NB4 (cell line): ENCODE measurements at regions not wholly inside any gene's neighbourhood (a gene's known extent, or its start where the extent isn't known, plus 50 kb on each side); places are given as distances from the start of the nearest gene placed in this dataset.

Experiments used
- CTCF ChIP-seq: IDR thresholded peaks from one replicate; pipeline ENCODE4 v1.5.1; 2012; ENCODE audit warnings: low read depth, low read length
- MYC ChIP-seq: IDR thresholded peaks from 2 replicates; pipeline ENCODE4 v1.6.1; 2011; ENCODE audit warnings: low read depth, low read length
- TF ChIP-seq, protein P1 (sequence below): IDR thresholded peaks from 2 replicates; pipeline ENCODE4 v1.6.1; 2011; ENCODE audit warnings: low read depth, low read length

DNA sequence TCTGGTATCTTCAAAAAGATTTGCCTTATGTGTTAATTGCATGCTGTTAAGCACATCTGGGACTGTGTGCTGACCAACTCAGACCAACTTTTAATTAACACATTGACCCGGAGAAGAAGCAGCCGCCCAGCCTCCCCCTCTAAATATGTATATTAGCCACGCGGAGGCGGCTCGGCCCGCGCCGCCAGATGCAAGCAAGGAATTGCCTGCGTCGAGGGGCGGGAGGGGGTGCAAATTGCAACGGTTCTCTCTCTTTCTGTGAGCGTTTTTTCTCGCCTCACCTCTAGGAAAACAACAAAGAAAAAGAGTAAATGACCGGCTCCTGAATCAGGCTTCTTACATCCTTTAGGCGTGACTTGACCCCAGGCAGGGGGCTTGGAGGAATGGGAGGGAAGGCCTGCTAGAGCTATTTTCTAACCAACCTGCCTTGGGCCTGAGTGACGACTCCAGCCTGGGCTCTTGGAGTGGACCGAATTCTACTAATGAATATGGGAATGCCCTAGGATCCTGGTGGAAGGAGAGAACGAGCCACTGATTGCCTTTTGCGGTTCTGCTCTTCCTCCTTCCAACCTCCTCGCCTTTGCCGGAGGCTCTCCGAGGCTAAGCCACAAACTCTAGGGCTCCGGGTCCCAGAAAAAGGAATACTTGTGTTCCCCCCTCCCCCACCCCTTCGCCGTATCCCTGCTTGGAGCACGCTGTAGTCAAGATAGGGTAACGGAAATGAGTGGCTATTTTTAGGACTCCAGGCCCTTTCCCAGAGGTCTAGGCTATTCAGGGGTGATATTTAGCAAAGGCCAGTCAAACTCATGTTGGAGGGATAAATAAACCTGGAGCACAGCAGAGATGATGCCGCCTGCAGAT is 417.0 kb upstream of the ESRRG start:
- TF ChIP-seq MYC = no peak
- TF ChIP-seq, protein P1, sequence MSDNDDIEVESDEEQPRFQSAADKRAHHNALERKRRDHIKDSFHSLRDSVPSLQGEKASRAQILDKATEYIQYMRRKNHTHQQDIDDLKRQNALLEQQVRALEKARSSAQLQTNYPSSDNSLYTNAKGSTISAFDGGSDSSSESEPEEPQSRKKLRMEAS = no peak
- TF ChIP-seq CTCF = no peak
